NAMALWA (cell line): ENCODE measurements at regions not wholly inside any gene's neighbourhood (a gene's known extent, or its start where the extent isn't known, plus 50 kb on each side); places are given as distances from the start of the nearest gene placed in this dataset.

Experiments
- DNase-seq: peaks from one replicate; pipeline ENCODE4 v3.0.0-alpha.2; 2015; ENCODE audit warnings: low spot score

DNA sequence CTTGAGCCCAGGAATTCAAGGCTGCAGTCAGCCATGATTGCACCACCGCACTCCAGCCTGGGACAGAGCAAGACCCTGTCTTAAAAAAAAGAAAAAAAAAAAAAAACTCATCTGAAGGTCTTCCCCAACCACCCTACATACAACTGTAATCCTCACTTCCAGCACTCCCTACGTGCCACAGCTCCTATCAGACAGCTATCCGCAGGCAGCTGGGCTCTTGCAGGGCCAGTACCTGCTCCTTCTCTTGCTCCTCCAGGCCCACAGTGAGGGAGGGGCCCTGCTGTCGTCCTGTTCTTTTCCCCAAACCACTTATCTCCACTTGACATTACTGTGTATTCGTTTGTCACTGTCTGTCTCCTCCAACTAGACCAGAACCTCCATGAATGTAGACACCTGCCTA, 156.1 kb upstream of the NECTIN1 start:
- no peak for DNase-seq

DNA sequence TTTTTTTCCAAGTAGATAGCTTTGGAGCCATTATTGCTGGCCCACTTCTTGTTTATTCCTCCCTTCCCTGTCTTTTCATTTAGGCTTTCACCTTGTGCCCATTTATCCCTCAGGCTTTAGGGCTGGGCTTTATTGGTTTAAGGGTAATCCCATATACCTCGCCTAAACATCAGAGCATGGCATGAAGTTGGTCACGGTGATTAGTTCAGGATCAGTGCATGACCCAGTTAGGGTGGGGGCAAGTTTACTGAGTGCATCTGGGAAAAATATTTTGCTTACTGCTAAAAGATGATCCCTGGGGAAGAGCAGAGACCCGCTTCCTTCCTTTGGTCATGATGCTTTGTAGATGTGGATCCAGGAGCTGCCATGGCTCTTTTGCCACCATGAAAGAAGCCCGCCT, 153.3 kb upstream of the NECTIN1 start:
- DNase-seq: no peak

DNA sequence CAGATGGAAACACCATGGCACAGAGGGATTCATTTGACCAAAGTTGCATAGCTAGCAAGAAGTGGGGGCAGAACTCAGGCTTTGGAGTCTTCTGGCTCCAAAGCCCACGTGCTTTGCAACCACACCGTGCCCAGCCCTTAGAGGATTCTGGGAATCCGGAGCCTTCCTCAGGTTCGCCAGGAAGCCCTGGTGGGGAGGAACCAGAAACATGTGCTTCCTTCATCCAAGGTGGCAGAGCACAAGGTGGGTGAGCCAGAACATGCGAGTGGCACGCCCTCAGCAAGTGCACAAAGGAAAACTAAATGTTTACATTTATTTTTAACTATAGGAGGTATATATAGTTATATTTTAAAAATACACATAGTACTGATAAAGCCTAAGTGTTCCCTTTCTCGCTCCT, 151.9 kb upstream of the NECTIN1 start:
- DNase-seq: no peak

DNA sequence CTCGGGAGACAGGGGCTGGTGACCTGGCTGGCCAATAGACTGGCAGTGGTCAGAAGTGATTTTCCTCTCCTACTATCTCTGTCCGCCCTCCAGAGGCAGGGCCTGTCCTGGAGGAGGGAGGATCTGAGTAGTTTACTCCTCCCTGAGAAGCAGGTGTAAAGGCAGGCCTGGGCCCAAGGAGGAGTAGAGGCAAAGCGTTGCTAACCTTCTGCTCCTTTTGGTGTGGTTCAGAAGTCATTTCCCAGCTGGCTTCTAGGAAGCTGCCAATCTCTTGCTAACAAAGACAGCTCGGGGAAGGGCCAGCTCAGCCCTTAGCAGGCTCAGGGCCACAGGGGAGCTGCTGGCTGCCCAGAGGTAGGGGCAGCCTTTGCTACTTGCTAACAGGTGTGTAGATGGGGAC, 151.1 kb upstream of the NECTIN1 start:
- DNase-seq: no peak

DNA sequence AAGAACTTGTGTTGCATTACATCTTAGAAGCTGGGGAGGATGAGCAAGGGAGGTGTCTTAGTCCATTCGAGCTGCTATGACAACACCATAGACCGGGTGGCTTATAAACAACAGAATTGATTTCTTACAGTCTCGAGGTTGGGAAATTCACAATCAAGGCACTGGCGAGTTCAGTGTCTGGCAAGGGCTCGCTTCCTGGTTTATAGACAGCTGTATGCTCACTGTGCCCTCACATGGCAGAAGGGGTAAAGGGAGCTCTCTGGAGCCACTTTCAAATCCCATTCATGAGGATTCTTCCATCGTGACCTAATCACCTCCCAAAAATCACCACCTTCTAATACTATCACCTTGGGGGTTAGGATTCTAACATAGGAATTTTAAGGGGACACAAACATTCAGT, 150.0 kb upstream of the NECTIN1 start:
- DNase-seq: no peak

DNA sequence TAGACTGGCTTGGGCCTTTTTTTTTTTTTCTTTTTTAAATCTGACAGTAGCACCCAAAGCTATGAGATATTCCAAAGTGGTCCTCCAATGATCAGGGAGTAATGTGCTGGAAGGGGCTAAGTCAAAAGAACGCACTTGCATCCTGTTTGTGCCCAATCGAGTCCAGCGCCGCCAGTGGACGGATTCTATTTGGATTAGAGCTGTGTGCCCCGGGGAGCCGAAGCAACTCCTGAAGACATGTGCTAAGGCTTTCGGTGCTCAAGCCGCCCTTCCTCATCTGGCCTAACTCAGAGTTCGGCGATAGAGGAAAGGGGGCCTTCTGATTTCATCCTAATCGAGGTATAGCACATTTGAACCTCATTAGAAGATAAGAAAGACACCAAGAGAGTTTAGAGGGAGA, 147.8 kb upstream of the NECTIN1 start:
- no peak for DNase-seq

DNA sequence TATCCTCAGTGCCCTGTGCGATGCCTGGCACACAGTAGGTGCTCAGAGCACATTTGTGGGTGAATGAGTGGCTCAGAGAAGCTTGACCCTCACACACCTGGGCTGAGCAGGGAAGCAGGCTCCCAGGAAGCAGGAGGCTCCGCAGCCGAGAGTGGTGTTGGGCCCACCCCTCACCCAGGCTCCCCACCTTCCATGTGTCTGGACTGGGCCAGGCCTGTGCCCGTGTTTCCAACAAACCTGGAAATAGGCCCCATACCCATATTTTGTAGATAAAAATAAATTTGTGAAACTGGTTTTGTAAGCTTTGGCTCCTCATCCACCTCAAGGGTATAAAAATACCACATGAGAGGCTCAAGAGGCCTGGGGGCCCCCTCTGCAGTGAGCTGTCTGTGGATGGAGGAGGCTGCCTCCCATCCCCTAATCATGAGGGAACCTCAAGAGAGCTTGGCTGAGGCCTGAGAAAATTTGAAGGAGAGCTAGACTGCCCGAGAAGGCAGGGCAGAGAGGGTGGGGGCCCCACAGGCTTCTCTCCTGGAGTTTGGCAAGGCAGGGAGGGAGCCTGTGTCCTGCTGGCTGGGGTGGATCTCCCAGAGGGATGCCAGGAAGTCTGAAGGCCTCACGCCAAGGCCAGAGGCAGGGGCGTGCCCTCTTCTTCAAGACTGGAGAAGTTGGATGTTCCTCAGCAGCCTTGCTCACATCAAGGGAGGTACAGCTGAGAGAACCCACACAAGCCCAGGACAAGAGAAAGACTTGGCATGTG, 147.0 kb upstream of the NECTIN1 start:
- DNase-seq: no peak

DNA sequence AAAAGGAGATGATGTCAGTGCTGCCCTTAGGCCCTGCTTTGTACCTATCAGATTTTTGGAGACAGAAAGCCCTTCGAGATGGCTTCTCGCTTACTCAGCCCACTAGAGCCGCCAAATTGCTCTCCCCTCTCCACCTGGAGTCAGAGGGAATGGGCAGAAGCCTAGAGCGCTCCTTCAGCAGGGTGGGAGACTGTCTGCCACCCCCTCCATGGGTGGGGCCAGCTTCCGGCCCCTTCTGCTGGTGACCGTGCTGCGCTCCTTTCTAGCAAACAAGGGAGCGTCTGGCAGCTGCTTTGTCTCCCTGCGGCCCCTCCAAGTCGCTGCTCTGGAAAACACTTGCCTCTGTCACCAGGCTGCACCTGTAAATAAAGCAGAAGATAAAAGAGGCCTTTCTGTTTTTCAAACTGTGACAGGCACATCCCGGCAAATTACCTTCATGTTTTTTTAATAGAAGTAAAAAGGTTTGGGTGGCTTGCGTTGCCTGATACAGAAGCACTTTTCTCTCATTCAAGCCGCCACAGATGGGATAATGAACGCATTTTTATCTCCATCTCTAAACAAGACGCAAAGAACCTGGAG, 145.7 kb upstream of the NECTIN1 start:
- DNase-seq: no peak

DNA sequence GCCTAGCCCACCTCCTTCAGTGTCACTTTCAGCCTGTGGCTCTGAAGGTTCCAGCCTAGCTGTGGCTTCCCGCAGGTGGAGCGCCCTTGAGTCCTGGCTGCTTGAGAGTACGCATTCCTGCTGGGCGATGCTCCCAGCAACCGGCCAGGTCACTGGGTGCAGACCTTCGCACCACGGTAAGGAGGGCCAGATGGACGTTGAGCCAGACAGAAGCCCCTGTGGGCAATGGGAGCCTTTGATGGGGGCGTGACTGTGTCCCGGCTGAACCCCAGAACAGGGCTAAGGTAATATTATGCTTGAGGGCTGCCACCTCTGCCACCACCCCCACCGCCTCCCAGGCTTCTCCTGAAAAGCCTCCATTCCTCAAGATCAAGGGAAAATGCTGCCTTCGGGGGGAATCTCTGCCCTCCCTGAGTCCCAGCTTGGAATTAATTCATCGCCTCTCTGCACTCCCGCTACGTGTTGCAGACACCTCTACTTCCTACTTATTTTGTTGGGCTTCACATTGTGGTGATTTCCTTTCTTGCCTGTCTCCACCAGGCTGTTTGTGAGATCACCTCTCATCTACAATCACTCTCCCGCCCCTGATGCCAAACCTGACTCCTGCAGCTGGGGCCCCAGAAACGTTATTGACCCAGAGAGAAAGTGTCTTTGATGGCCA, 144.9 kb upstream of the NECTIN1 start:
- DNase-seq: no peak

DNA sequence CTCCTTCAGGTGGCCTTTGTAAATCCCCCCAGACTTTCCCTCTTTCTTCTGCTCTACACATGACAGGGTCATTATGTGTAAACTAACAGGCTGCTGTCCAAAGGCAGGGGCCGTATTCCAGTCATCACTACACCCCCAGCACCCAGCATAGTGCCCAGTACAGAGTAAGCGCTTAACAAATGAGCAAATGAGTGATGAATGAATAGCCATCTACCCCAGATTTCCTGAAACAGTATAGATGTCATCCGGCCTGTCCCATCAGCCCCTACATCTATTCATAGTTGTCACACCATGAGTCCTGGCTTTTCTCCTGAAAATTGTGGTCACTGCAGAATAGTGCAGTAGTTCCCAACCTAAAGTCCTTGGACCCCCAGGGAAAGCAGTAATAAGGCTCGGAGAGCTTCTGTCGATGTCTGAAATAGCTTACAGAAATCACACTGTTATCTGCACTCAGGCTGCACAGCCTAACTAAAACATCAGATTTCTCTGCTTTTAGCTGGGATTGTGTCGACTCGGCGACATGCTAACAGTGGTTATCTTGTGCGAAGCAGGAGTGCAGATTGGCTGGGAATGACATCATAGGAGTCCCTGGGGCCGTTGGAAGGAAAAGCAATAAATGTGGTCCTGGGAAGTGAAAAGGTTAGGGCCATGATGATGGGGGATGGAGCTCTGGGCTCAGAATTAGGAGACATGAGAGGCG, 143.8 kb upstream of the NECTIN1 start:
- no peak for DNase-seq

DNA sequence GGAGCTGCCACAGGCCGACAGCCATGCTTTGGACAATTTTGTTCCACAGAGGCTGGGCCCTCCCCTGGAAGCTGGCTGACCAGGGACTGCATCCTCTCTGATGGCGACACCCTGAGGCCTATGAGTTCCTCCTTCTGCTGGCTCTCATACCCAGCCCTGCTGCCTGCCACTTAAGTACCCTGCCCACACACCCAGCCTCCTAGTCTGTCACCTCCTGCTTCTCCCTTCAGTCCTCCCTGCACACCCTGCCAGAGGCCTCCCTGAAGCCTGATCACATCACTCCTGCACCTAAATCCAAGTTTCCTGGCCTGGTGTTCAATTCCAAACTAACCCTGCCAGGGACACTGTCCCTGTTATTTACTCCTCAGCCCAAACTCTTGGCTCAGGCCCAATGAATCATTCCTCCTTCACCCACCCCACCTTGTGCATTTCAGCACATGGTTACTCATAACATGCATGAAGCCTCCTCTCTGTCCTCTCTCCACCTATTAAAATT, 136.7 kb upstream of the NECTIN1 start:
- DNase-seq: no peak

DNA sequence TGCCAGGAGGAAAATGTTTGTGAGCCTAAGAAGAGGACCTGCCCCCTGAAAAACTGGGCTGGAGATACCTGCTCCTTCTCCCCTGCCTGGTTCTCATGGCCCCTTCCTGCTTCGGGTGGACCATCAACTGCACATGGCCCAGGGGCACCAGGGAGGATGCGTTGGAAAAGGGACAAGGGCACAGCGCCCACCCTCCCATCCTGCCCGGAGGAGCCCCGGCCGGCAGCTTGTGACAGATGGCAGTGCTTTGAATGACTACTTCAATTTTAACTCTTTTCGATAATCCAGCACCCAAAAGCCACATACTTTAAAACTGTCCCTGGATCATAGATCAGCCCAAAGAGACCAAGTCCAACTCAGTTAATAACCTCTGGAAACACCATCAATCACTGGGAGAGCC, 135.8 kb upstream of the NECTIN1 start:
- no peak for DNase-seq

DNA sequence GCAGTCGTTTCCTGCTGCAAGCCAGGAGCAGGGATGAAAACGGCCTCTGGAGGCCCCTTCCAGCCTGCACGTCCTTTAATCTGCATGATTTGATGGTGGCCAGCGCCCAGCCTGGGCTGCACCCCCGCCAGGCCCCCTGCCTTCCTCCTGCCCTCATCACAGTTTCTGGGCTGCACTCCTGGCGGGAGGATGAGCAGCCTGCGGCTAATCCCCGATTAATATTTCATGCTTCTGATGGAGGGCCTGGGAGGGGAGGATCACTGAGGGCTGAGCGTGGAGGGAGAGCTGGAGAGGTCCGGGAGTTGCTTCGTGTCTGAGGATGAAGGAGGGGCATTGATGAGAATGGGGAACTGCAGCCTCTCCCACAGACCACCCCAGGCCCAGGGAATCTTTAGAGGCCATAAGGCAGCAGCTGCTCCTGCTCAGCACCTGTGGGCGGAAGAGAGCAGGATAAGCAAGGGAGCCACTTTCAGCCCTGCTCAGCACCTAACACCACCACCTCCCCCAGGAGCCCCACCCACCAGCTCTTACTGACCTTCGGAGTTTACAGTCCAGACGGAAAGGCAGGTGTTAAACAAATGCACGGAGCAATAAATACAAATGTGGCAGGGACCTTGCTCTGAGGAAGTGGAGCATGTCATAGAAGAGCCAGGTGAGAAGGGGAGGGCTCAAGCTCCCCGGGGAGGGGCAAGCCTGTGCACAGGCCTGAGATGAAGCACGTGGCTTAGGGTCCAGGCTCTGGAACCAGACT, 135.0 kb upstream of the NECTIN1 start:
- no peak for DNase-seq

DNA sequence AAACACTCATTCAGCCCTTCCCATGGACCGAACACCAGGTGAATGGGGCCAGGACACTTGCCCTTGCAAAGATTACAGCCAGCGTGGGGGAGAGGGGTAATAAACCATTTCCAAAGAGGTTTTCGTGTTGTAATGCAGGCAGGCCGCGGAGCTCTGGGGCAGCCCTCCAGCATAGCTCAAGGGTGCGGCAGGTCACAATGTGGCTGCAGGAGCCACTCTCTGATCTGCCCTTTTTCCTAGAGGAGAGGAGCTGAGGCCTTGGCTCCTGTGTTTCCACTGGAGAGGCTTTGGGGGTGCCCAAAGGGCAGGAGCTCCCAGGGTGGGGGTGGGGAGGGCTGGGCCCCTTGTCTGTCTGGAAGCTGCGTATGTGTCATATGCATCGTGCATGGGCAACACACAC, 134.2 kb upstream of the NECTIN1 start:
- no peak for DNase-seq

DNA sequence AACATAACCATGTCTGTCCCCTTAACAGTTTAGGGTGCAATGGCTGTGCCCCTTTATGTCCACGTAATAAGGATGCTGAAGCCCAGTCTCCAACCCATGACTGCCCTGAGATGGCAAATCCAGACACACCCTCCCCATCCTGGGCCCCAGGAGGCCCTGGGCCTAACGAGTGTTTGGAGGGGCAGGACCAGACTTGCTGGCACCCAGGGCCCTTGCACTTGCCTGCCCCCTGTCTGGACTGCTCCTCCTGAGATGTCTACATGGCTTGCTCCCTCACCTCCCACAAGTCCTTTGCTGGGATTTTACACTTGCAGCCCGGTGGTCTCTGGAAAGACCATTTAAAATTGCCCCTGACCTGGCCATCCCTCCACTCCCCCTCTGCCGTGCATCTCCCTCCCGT, 132.2 kb upstream of the NECTIN1 start:
- no peak for DNase-seq

DNA sequence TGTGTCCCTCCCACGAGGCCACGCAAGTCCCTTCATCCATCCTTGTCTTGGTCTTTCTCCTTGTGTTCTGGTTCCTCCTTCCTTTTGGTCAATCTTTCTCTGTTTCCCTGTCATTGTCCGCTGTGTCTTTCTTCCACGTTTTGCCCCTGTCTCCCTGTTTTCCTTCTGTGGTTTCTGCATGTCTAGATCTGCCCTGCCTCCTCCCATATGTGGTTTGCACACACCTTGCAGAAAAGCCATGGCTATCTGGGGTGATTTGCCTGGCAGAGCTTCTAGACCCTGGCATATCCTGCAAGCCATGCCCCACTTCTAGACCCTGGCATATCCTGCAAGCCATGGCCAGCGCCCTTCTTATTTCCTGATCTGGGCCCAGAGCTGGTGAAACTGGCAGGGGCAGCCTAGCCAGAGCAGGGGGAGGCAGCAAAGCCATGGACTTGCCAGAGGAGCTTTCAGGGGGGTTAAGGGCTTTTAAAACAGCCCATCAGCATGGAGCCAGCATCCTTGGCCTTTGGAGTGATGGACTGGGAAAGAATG, 131.6 kb upstream of the NECTIN1 start:
- no peak for DNase-seq

DNA sequence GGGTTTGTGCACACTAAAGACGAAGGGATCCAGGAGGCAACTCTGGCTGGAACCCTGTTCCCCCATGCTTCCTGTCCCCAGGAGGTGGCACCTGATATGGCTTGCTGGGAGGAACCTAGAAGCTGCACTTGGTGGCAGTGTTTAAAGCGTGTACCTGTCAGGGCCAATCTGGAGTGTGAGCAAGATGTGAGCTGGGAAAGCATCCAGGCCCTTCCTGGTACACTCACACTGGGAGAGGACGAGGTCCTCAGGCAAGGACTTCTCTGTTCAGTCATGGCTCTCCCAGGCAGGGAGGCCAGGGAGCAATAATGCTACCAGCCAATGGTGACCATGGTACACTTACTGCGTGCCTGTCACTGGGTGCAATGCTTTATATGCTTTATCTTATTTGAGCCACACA, 130.7 kb upstream of the NECTIN1 start:
- DNase-seq: no peak

DNA sequence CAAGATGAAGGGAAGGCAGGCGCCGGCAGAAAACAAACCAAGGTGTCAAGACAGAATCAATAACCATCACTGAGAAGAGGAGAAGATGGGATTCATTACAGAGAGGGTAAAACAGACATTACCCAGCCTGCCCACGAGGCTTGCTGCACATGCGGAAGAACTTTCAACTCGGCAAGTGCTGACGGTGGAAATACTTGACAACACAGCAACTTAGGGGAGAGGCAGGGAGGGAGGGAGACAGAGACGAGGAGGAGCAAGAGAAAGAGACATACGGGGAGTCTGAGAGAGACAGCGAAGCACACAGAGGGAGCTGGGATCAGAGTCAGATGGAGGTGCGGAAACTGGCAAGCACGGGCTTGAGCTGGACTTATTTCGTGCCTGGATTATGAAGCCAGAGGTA, 129.3 kb upstream of the NECTIN1 start:
- DNase-seq: no peak

DNA sequence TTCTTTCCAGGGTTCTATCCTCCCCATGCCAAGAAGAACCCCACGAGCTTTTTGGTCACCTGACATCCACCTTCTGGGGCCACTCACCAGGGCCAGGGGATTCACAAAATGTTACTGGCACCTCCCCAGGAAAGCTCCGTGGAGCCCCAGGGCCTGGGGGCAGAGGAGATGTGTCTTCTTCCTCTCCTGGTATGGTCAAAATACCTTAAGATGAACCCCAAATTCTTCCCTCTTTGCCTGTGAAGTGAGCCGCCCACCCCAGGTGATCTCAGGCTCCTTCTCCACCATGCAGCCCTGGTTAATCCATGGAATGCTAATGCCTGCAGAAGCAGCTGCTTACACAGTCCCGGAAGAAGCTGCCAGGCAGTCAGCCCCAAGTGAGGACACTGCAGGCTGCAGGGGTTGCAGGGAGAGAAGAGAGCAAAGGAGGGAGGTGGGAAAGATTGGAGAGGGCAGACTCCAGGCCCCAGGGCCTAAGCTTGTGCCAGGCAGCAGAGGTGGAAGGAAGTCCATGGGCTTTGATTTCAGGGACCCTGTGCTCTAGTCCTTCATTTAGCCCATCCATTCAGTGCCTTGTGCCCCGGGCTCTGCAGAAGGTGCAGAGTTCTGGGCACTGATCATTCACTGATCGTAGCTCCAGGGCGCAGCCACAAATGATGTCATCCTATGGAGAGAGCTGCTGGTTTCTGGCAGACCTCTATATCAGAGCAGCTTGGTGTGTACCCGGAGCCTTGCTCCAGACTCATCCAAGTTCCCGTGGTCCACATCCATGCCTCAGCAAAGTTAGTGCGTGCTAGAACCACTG, 127.9 kb upstream of the NECTIN1 start:
- no peak for DNase-seq

DNA sequence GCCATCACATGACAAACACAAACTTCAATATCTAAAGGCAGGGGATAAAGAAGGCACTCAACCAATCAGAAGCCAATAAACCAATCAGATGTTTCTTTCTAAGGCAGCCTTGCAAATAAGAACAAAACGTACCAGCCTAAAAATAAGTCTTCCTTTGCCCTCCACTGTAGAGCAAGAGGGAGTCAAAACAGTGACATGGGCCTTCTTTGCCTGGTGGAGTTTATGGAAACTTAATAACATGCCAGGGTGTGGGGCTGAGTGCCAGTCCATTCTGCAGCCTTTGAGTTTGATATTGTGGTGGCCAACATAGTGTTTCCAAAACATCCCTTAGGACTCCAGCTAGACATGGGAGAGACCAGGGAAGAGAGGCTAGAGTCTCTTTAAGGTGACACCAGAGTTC, 126.1 kb upstream of the NECTIN1 start:
- no peak for DNase-seq

DNA sequence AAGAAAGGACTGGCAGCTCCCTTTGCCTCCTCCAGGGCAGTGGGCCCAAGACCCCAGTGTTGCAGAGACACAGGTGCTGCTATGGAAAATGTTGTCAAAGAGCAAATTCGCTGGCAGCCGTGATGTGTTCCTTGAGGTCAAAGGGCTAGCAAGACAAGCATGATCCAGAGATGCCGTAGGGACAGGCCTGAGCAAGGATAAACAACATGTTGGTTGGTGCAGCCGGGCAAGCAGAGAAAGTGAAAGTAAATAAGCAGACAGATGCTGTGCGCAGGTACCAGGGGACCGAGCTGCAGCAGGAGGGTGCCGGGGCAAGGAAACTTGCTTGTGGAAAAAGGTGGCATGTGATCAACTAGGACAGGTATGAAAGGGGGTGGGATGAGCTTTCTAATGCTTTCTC, 125.5 kb upstream of the NECTIN1 start:
- DNase-seq: no peak
